Neural progenitor cell (in vitro differentiated cells): ENCODE measurements at regions not wholly inside any gene's neighbourhood (a gene's known extent, or its start where the extent isn't known, plus 50 kb on each side); places are given as distances from the start of the nearest gene placed in this dataset.

Source experiments
- CTCF ChIP-seq: fragments of 200-600 bp; sonication (generic); IDR thresholded peaks from 2 replicates; pipeline ENCODE4 v1.5.1; 2017; ENCODE audit warnings: antibody characterized with exemption, mild to moderate bottlenecking
- EZH2 ChIP-seq: fragments of 200-600 bp; sonication (generic); IDR thresholded peaks from 2 replicates; pipeline ENCODE4 v1.6.1; 2017; ENCODE audit warnings: antibody characterized with exemption, mild to moderate bottlenecking, moderate library complexity

- TF ChIP-seq CTCF: no peak
- no peak for TF ChIP-seq EZH2
Observed at GRCh38 chr15:62362144-62362543, 197.1 kb upstream of the C2CD4B start.
